Loucy (cell line): ENCODE measurements at regions not wholly inside any gene's neighbourhood (a gene's known extent, or its start where the extent isn't known, plus 50 kb on each side); places are given as distances from the start of the nearest gene placed in this dataset.

Experiments
- EZH2phosphoT487 ChIP-seq: fragments of 200-600 bp; IDR thresholded peaks from 2 replicates; pipeline ENCODE4 v1.6.1; 2018; ENCODE audit warnings: antibody characterized with exemption, mild to moderate bottlenecking, moderate library complexity, borderline replicate concordance
- TF ChIP-seq, protein P1 (sequence below): fragments of 200-600 bp; sonication (generic); conservative IDR thresholded peaks from 2 replicates; pipeline ENCODE4 v1.5.1; 2014; ENCODE audit warnings: mild to moderate bottlenecking, antibody characterized with exemption, low read length

DNA sequence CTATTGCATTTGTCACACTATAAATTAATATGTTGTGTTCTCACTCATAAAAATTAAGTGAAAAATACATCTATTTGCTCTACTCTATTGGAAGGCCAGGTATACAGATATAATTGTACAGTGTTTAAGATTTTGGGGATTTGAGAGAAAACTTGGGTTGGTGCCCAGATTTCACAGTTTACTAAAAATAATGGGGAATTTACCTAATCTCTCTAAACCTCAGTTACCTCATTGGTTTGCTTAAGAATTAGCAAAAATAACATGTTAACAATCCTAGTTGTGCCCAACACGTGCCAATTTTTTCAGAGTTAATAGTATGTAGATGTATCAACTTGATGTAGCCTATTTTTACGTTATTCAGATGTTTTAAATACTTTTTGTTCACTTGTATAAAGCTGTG lies 1495.3 kb upstream of the PCDH7 start:
- TF ChIP-seq, protein P1, sequence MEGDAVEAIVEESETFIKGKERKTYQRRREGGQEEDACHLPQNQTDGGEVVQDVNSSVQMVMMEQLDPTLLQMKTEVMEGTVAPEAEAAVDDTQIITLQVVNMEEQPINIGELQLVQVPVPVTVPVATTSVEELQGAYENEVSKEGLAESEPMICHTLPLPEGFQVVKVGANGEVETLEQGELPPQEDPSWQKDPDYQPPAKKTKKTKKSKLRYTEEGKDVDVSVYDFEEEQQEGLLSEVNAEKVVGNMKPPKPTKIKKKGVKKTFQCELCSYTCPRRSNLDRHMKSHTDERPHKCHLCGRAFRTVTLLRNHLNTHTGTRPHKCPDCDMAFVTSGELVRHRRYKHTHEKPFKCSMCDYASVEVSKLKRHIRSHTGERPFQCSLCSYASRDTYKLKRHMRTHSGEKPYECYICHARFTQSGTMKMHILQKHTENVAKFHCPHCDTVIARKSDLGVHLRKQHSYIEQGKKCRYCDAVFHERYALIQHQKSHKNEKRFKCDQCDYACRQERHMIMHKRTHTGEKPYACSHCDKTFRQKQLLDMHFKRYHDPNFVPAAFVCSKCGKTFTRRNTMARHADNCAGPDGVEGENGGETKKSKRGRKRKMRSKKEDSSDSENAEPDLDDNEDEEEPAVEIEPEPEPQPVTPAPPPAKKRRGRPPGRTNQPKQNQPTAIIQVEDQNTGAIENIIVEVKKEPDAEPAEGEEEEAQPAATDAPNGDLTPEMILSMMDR, result no peak
- no peak for TF ChIP-seq EZH2phosphoT487
